Hematopoietic multipotent progenitor cell treated with erythropoietin and hydrocortisone succinate and interleukin-3 and kit ligand, for 15 days (in vitro differentiated cells): ENCODE measurements at regions not wholly inside any gene's neighbourhood (a gene's known extent, or its start where the extent isn't known, plus 50 kb on each side); places are given as distances from the start of the nearest gene placed in this dataset.
"Not testable (repeated sequence)": the region's sequence is repeated elsewhere in the genome, so short reads cannot be mapped to it uniquely, and the experiment has no call there.

Experiments
- DNase-seq: peaks from one replicate; pipeline ENCODE4 v3.0.0-alpha.2; 2015; ENCODE audit warnings: low spot score

DNA sequence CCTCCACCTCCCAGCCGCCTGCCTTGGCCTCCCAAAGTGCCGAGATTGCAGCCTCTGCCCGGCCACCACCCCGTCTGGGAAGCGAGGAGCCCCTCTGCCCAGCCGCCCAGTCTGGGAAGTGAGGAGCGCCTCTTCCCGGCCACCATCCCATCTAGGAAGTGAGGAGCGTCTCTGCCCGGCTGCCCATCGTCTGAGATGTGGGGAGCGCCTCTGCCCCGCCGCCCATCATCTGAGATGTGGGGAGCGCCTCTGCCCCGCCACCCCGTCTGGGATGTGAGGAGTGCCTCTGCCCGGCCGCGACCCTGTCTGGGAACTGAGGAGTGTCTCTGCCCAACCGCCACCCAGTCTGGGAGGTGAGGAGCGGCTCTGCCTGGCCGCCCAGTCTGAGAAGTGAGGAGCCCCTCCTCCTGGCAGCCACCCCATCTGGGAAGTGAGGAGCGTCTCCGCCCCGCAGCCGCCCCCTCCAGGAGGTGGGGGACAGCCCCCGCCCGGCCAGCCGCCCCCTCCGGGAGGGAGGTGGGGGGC, 296.3 kb downstream of the HNRNPD start:
- DNase-seq: not testable (repeated sequence)

GRCh38 chr4:82076809-82077208, 297.0 kb downstream of the HNRNPD start:
- DNase-seq: no peak

- no peak for DNase-seq
Observed at GRCh38 chr4:82076359-82076758, 297.4 kb downstream of the HNRNPD start.

DNA sequence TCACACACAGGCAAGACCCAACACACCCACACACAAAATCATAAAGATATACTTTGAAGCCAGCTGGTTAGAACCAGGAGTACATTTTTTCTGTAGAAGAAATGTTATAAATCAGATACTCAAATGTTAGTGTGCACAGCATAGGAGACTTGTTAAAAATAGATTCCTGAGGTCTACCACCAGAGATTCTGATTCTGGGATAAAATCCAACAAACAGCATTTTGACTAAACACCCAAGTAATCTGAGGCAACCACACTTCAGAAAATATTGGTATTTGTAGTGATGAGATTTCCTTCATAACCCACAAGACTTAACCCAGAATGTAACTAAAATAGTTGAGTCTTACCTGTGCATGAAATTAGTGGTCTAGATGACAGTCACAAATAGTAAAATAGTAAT, 301.8 kb downstream of the HNRNPD start:
- no peak for DNase-seq

GRCh38 chr4:82069883-82070638, 303.7 kb downstream of the HNRNPD start:
- DNase-seq: no peak

DNA sequence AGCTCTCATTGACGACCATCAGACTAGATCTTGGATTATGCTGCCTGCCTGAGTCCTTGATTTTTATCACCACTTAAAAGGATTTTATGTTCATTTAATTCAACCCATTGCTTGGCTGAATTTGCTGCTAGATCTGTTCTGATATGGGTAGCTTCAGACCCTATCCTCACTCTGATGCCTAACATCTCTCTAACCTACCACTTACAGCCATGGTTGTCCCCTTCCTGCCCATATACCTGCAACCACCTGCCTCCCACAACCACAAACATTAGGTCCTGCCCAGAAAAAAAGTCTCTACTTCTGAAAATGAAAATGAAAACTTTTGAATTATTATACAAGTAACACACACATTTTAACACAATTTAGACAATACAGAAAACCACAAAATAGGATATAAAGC, 310.8 kb downstream of the HNRNPD start:
- DNase-seq: no peak

- no peak for DNase-seq
Observed at GRCh38 chr4:82057990-82058544, 315.7 kb downstream of the HNRNPD start.

DNA sequence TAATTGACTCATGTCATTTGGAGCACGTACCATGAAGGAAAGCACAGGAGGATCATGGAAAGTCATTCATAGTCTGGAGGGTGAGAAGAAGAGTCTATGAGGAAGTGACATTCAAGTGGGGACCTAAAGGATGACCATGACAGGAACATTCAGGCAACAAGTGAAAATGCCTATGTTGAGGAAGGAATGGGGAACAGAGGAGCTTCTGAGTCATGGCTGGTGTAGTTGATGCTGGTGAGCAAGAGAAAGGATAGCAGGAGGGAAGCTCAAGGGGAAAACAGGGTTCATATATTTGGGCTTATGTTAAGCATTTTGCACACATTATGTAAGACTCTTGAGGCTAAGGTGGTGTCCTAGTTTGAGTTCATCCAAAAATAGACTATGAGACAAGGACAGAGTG, 318.6 kb downstream of the HNRNPD start:
- DNase-seq: no peak

DNA sequence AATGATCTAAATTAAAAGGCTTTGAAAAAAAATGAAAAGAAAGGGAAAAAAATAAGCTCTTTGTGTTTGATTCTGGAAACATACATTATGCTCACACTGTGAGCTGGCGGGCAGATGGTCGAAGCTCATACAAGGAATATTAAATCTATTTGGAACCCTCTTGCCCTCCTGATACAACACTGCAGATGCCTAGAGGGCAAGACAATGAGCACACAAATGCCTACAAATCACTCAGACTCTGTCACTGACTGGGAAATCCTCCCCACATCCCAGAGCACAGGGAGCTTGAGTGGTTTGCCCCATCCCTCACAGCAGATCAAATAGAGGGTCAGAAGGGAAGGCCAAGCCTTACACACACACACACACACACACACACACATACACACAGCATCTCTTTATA, 320.4 kb downstream of the HNRNPD start:
- no peak for DNase-seq

GRCh38 chr4:82050796-82051195, 323.0 kb downstream of the HNRNPD start:
- DNase-seq: no peak

GRCh38 chr4:82049294-82049693, 324.5 kb downstream of the HNRNPD start:
- no peak for DNase-seq

DNA sequence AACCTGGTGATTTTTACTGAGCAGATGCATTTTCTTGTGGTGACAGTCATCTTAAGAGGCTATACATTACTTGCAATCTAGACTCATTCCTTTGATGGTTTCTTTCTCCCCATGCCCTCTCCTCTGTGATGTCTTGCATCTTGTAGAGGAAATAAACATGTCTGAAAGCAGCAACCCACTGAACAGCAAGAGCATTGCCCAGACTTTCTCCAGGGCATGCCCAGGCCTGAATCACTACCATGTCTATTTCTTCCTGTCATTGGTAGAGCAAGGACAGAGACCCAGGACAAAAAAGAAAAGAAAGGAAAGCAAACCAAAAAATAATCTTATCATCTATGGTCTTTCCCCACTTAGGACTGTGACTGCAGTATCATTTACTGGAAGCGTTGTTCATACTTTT, 326.1 kb downstream of the HNRNPD start:
- no peak for DNase-seq

DNA sequence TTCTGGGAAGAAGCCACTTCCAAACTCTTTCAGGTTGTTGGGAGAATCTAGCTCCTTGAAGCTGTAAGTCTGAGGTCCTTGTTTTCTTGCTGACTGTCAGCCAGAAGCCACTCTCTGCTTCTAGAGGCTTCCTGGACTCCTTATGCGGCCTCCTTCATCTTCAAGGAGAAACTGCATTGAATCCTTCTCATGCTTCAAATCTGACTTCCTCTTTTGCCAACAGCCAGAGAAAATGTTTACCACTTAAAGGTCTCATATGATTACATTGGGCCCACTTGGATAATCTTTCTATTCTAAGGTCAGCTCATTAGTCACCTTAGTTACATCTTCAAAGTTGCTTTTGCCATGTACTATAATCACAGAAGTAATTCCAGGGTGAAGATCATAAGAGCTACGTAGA, 327.0 kb downstream of the HNRNPD start:
- DNase-seq: no peak

- no peak for DNase-seq
Observed at GRCh38 chr4:82045267-82045666, 328.5 kb downstream of the HNRNPD start.

DNA sequence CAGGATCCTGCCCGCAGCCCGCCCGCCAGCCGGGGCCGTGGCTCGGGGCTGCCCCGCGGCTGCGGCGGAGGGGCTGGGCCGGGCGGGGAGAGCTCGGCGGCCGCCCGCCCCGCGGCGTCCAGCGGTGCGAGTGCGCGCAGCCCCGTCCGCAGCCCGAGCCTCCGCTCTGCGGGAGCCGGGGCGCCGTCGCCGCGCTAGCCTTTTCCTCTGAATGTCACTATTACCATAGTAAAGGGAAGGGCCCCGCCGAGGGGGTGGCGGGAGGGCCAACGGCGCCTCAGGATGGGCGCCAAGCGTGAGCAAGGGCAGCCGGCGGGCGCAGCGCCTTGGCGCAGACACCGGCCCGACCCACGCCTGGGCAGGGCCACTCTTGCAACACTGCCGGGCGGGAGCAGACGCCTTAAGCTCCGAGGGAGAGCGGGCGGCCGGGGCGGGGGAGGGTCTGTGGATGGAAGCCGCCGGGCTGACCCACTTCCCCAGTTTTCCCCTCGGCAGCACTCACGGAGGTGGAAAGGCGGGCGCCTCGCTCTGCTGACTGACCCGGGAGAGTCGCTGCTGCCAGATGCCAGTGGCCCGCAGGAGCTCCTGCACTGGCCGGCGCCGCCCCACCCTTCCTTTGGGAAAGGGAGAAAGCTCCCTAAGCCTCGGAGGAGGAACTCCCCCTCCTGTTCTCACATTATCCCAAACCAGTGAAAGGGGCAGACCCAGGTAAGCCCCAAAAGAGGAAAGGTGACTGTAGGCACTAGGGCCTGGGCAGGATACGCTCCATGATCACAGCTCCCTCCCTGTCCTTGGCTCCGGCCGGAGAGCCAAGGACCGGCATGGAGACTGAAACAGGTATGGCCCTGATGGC, 329.4 kb downstream of the HNRNPD start:
- DNase-seq: no peak

GRCh38 chr4:82043809-82044137, 330.0 kb downstream of the HNRNPD start:
- DNase-seq: no peak

DNA sequence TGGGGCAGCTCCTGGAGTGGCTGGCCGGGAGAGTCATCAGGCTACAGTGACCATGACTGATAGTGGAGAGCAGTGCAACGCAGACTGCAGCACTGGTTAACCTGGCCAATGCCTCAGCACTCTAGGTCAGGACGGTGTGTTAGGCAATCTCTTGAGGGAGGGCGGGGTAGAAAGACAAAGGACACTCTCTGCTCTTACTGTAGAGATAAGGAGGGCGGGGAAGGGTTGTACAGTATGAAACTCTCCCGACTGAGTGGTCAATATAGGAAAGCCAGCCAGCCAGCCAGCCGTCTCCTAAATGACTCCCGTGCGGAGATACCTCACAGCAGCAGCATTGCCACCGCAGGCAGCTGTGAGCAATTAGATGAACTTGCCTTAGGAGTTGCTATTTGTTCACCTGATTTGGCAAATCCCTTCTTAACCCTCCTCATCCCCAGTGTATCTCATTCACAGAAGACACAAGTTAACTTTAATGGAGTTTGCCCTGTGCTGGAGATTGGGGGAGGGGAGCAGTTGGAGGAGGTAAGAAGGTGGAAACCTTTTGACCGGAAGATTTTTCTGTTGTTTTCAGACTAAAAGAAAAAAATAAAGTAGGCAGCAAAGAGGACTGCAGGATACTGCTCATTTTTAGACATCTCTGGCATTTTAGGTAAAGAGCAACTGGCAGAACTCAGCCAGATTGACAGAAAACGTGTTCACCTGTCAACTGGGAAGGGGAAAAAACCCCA, 330.5 kb downstream of the HNRNPD start:
- DNase-seq: no peak

DNA sequence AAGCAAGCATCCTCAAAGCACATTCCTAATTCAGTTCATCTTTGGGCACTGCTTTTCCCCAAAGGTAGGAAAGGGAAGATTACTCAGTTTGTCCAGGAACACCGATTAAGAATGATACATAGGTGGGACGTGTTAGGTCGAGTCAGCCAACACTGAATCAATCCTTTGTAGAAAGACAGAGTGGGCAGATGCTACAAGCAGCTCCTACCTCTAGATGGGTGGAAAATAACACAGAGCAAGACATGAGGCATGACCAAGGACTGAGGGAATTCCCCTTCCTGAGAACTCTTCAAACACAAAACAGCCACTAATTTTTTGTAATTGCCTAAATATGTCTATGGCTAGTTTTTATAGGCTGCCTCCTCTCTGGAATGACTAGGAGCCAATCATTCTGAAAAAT, 331.7 kb downstream of the HNRNPD start:
- no peak for DNase-seq

- no peak for DNase-seq
Observed at GRCh38 chr4:82038936-82039335, 334.9 kb downstream of the HNRNPD start.

GRCh38 chr4:82036181-82036580, 337.6 kb downstream of the HNRNPD start:
- no peak for DNase-seq

DNA sequence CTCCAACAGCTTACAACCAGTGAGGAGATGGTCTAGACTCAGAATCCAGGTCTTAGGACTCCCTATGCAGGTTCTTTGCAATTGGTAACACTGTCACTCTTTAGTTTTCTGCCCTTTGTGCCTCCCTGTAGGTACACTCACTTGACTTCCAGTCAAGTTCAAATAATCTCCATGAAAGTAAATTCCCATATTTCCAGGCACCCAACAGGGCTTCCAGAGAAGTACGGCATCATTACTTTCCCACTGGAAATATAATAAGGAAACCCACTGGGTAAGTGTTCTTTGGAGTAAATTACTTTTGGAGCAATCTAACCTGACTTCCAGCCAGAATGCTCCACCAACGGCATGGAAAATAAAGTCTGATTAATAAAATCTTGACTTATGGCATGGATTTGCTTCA, 338.9 kb downstream of the HNRNPD start:
- no peak for DNase-seq

DNA sequence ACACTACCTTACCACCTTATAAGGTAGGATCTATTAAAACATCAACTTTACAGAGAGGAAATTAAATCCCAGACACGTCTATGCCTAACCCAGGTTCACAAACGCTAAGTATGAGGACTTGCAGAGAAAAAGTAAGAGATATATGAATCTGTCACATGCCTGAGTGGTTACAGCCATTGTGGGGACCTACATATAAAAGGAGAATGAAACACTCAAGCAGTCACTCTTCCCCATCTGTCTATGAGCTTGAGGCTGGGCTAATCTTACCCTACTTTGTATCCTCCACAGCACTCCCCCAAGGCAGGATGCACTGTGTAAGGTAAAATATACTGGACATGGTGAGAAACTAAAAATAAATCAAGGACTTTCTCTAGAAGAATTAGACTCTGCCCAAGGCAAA, 339.9 kb downstream of the HNRNPD start:
- DNase-seq: no peak
